ENCODE measurements at regions not wholly inside any gene's neighbourhood (a gene's known extent, or its start where the extent isn't known, plus 50 kb on each side); places are given as distances from the start of the nearest gene placed in this dataset.

DNA sequence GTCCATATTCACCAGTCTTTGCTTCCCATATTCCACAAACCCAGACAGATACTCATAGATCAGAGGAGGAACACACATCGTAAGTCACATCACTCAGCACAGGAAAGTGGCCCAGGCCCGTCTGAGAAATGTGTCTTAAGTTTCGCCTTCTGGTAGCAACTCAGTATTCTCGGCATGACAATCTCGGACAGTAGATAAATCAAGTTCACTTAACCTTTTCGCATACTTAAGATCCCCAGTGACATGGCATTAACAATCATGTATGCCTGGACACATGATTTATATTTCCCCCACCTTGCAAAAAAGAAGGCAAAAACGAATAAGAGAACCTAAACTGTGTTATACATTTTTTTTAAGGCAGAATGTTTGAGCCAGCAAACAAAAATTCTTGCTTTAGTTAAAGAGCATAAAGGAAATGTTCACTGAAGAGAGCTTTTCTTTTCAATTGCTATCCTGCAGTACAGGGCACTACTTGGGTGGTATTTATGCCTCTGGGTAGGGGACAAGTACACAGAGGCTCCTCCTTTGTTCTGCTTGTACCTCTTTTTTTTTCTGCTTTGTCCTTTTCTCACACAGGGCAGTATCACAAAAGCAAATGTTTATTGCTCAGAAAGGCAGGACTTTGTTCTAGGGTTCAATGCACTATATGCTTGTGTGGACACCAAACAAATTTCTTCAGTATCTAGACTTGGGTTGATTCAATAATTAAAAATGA is 360.6 kb downstream of the TDRD3 start:
- H3K36me3 Mint-ChIP-seq: peaks cover 12% of the 10 kb centered on the region
- Histone ChIP-seq H3K9me3 (ENCODE audit: control insufficient read depth, insufficient read depth, low read length) (no peaks in the 10 kb centered on the region), H3K36me3 (ENCODE audit: control insufficient read depth, insufficient read depth, low read length) (no peaks in the 10 kb centered on the region), H3K27me3 (ENCODE audit: control insufficient read depth, insufficient read depth, low read length) (no peaks in the 10 kb centered on the region), H3K27ac (ENCODE audit: low read length) (no peak overlapping the region), H3K4me3 (ENCODE audit: low read length) (no peak overlapping the region), H3K4me1 (ENCODE audit: control insufficient read depth, insufficient read depth, low read length) (no peaks in the 10 kb centered on the region)
- no peak overlapping the region for H3K4me3 Mint-ChIP-seq
- no peaks in the 10 kb centered on the region for H3K27me3 Mint-ChIP-seq (ENCODE audit: low read depth in 2 of 2)
- TF ChIP-seq, protein P1, sequence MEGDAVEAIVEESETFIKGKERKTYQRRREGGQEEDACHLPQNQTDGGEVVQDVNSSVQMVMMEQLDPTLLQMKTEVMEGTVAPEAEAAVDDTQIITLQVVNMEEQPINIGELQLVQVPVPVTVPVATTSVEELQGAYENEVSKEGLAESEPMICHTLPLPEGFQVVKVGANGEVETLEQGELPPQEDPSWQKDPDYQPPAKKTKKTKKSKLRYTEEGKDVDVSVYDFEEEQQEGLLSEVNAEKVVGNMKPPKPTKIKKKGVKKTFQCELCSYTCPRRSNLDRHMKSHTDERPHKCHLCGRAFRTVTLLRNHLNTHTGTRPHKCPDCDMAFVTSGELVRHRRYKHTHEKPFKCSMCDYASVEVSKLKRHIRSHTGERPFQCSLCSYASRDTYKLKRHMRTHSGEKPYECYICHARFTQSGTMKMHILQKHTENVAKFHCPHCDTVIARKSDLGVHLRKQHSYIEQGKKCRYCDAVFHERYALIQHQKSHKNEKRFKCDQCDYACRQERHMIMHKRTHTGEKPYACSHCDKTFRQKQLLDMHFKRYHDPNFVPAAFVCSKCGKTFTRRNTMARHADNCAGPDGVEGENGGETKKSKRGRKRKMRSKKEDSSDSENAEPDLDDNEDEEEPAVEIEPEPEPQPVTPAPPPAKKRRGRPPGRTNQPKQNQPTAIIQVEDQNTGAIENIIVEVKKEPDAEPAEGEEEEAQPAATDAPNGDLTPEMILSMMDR (IDR thresholded peaks at IDR 0.05): no peak
- no peak for ATAC-seq
- intact Hi-C loops (cut with micrococcal nuclease): no loop called here
- no peak overlapping the region for H3K27ac Mint-ChIP-seq
- H3K4me1 Mint-ChIP-seq: no peaks in the 10 kb centered on the region
- DNase-seq: no peak
- H3K9me3 Mint-ChIP-seq: peaks cover 10 to 22% of the 10 kb centered on the region in 2 donors
- 69% methylated on average over 7 of the region's 7 CpGs for WGBS (ENCODE audit: insufficient coverage)

DNA sequence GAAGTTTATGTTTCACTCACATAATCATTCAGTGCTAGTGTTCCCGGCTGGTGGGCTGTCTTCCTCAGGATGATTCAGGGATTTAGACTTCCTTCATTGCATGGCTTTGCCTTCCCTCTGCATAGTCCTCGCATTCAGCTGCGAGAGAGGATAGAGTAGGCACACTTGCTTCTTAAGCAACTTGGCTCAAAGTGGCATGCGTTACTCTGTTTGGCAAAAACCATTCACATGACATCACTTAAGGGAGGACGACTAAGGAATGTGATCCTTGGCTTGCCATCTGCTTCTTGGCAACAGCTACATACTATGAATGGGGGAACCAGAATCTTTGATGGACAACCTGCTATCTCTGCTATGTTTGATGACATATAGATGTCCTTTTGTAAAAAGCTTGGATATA is 359.3 kb downstream of the TDRD3 start:
- H3K27ac Mint-ChIP-seq: no peak overlapping the region
- no peaks in the 10 kb centered on the region for H3K4me1 Mint-ChIP-seq
- Histone ChIP-seq H3K9me3 (ENCODE audit: control insufficient read depth, insufficient read depth, low read length) (no peaks in the 10 kb centered on the region), H3K4me3 (ENCODE audit: low read length) (no peak overlapping the region), H3K36me3 (ENCODE audit: control insufficient read depth, insufficient read depth, low read length) (no peaks in the 10 kb centered on the region), H3K27ac (ENCODE audit: low read length) (no peak overlapping the region), H3K27me3 (ENCODE audit: control insufficient read depth, insufficient read depth, low read length) (no peaks in the 10 kb centered on the region), H3K4me1 (ENCODE audit: control insufficient read depth, insufficient read depth, low read length) (no peaks in the 10 kb centered on the region)
- 68% methylated on average over 5 of the region's 5 CpGs for WGBS (ENCODE audit: insufficient coverage)
- DNase-seq: no peak
- ATAC-seq: no peak
- intact Hi-C loops (cut with micrococcal nuclease): no loop called here
- TF ChIP-seq, protein P1 (IDR thresholded peaks at IDR 0.05): no peak
- peaks cover 11 to 19% of the 10 kb centered on the region in 2 donors for H3K9me3 Mint-ChIP-seq
- H3K4me3 Mint-ChIP-seq: no peak overlapping the region
- no peaks in the 10 kb centered on the region for H3K27me3 Mint-ChIP-seq (ENCODE audit: low read depth in 2 of 2)
- peaks cover 7% of the 10 kb centered on the region for H3K36me3 Mint-ChIP-seq

DNA sequence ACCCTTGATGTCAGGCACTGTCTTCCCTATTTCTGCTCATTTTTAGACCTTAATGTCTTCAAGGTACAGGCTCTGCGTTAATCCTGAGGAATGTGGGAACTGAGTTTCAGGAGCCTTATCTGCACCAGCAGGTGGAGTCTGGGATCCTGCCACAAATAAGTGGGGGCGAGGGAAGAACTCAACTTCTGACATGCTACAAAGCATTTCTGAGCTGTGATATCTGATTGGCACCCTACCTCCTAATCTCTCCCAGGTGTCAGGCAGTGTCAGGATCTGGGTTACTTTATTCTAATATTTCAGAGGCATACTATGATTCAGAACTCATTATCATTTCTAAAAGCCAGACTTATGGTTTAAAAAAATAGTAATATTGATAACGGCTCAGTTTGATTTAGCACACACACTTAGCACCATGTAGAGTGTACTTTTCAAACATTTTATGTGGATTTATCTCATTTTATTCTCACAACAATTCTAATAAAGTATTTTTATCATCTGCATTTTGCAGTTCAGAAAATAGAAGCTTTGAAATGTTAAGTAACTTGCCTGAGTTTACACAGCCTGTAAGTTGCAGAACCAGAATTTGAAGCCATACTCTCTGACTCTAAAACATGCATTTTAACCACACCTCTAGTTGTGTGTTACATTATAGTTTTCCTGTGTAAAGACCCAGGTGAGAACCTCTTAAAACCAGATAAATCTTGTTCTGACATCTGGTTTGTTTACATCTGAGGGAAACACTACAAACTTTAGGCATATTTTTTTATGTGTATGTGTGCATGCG is 358.6 kb downstream of the TDRD3 start:
- intact Hi-C loops (cut with micrococcal nuclease): no loop called here
- no peaks in the 10 kb centered on the region for H3K4me1 Mint-ChIP-seq
- H3K9me3 Mint-ChIP-seq: peaks cover 9 to 15% of the 10 kb centered on the region in 2 donors
- H3K36me3 ChIP-seq (ENCODE audit: control insufficient read depth, insufficient read depth, low read length): no peaks in the 10 kb centered on the region
- no peaks in the 10 kb centered on the region for H3K9me3 ChIP-seq (ENCODE audit: control insufficient read depth, insufficient read depth, low read length)
- no peaks in the 10 kb centered on the region for H3K27me3 Mint-ChIP-seq (ENCODE audit: low read depth in 2 of 2)
- H3K36me3 Mint-ChIP-seq: peaks cover 7% of the 10 kb centered on the region
- DNase-seq (no peak), ATAC-seq (no peak)
- H3K4me3 Mint-ChIP-seq: no peak overlapping the region
- no peak overlapping the region for H3K27ac ChIP-seq (ENCODE audit: low read length)
- TF ChIP-seq, protein P1 (IDR thresholded peaks at IDR 0.05): no peak
- no peaks in the 10 kb centered on the region for H3K27me3 ChIP-seq (ENCODE audit: control insufficient read depth, insufficient read depth, low read length)
- H3K27ac Mint-ChIP-seq: no peak overlapping the region
- H3K4me1 ChIP-seq (ENCODE audit: control insufficient read depth, insufficient read depth, low read length): no peaks in the 10 kb centered on the region
- WGBS (ENCODE audit: insufficient coverage): 63% methylated on average over 3 of the region's 4 CpGs
- no peak overlapping the region for H3K4me3 ChIP-seq (ENCODE audit: low read length)

Measured in natural killer cell (primary cell).